H1 (cell line): ENCODE measurements at regions not wholly inside any gene's neighbourhood (a gene's known extent, or its start where the extent isn't known, plus 50 kb on each side); places are given as distances from the start of the nearest gene placed in this dataset.

Source experiments
- CTCF ChIA-PET: fragments of 300-600 bp; sonication (Branson Sonifier 250); formaldehyde crosslinking; loops from one replicate; lab custom pipeline; 2021; ENCODE audit not compliant: partially characterized antibody; lab: Charles Lee
- POLR2A ChIA-PET: fragments of 300-600 bp; sonication (Branson Sonifier 250); formaldehyde crosslinking; loops from one replicate; lab custom pipeline; 2021; ENCODE audit warnings: inconsistent platforms; ENCODE audit not compliant: partially characterized antibody; lab: Charles Lee
- DNase-seq, 2 experiments: peaks; one replicate each; pipeline versions ENCODE4 v3.0.0 to v3.0.0-alpha.2; 2010 to 2022; ENCODE audit warnings: low spot score in 2 of 2, low read depth in 1 of 2, mixed read lengths in 1 of 2
- FAIRE-seq: peaks from 2 replicates; lab custom pipeline; 2011; peaks lifted over from hg19 to GRCh38; lab: Jason Lieb, UNC
- H2AFZ ChIP-seq: 2 replicates; pipeline ENCODE4 v1.8.1; 2012; ENCODE audit warnings: low read length, inconsistent platforms
- H2AK5ac ChIP-seq: 2 replicates; pipeline ENCODE4 v1.6.1; 2013; ENCODE audit warnings: low read depth, low read length
- H2BK120ac ChIP-seq: replicated peaks from 2 replicates; pipeline ENCODE3; 2013; ENCODE audit warnings: low read depth, low read length, inconsistent platforms
- H2BK12ac ChIP-seq: 2 replicates; pipeline ENCODE4 v1.6.1; 2013; ENCODE audit warnings: low read depth, low read length
- H2BK15ac ChIP-seq: 2 replicates; pipeline ENCODE4 v1.6.1; 2013; ENCODE audit warnings: low read length
- H2BK20ac ChIP-seq: 2 replicates; pipeline ENCODE4 v1.6.1; 2013; ENCODE audit warnings: low read length
- H2BK5ac ChIP-seq: 2 replicates; pipeline ENCODE4 v1.6.1; 2013; ENCODE audit warnings: low read depth, low read length
- H3K14ac ChIP-seq: 2 replicates; pipeline ENCODE4 v1.6.1; 2013; ENCODE audit warnings: inconsistent platforms; ENCODE audit not compliant: insufficient read length
- H3K18ac ChIP-seq: 2 replicates; pipeline ENCODE4 v1.6.1; 2013; ENCODE audit warnings: low read length; ENCODE audit errors: extremely low read depth
- H3K23ac ChIP-seq: 2 replicates; pipeline ENCODE4 v1.6.1; 2013; ENCODE audit warnings: inconsistent platforms; ENCODE audit not compliant: insufficient read length
- H3K23me2 ChIP-seq: 2 replicates; pipeline ENCODE4 v1.6.1; 2013; ENCODE audit warnings: low read depth, low read length
- H3K27ac ChIP-seq: 2 replicates; pipeline ENCODE4 v1.6.1; 2011; ENCODE audit warnings: low read depth, low read length, inconsistent platforms
- H3K27me3 ChIP-seq, 4 experiments: replicated peaks in 1 of 4; 1 replicate in 1 of 4; 2 replicates in 3 of 4; pipeline versions ENCODE4 v1.6.1 to v1.8.1; 2011 to 2013; ENCODE audit warnings: low read length in 3 of 4, mild to moderate bottlenecking in 3 of 4, inconsistent platforms in 2 of 4, mixed read lengths in 2 of 4, moderate library complexity in 1 of 4; ENCODE audit not compliant: control insufficient read depth in 3 of 4, insufficient read depth in 3 of 4; ENCODE audit errors: extremely low read depth in 1 of 4
- H3K36me3 ChIP-seq, 4 experiments: 2 replicates each; pipeline versions ENCODE4 v1.6.1 to v1.8.1; 2011 to 2013; ENCODE audit warnings: mild to moderate bottlenecking in 4 of 4, low read length in 3 of 4, moderate library complexity in 2 of 4, control low read depth in 1 of 4, inconsistent platforms in 1 of 4; ENCODE audit not compliant: insufficient read depth in 4 of 4, control insufficient read depth in 2 of 4
- H3K4ac ChIP-seq: replicated peaks from 2 replicates; pipeline ENCODE3; 2013; ENCODE audit warnings: low read length, low read depth, mixed read lengths, inconsistent platforms; ENCODE audit not compliant: insufficient read length
- H3K4me1 ChIP-seq, 4 experiments: replicated peaks in 1 of 4; 1 replicate in 1 of 4; 2 replicates in 3 of 4; pipeline versions ENCODE4 v1.6.1 to v1.8.1; 2011 to 2013; ENCODE audit warnings: low read length in 3 of 4, inconsistent platforms in 2 of 4, mixed read lengths in 1 of 4; ENCODE audit not compliant: insufficient read depth in 4 of 4, control insufficient read depth in 3 of 4
- H3K4me2 ChIP-seq, 2 experiments: 2 replicates each; pipeline versions ENCODE4 v1.6.1 to v1.8.1; 2011 to 2013; ENCODE audit warnings: low read depth in 2 of 2, low read length in 2 of 2, control low read depth in 1 of 2, inconsistent platforms in 1 of 2, mild to moderate bottlenecking in 1 of 2; ENCODE audit not compliant: insufficient read depth in 1 of 2
- H3K4me3 ChIP-seq, 4 experiments: fragments of 200-600, 300-600 bp in 1 of 4; sonication (generic), shearing (Covaris generic), sonication (Bioruptor Twin) in 1 of 4; 2 replicates each; pipeline versions ENCODE4 v1.5.1 to v1.8.1; 2011 to 2016; ENCODE audit warnings: low read length in 4 of 4, low read depth in 3 of 4, control low read depth in 2 of 4, inconsistent platforms in 2 of 4, mild to moderate bottlenecking in 2 of 4, mixed read lengths in 1 of 4, moderate library complexity in 1 of 4; ENCODE audit not compliant: insufficient read depth in 2 of 4; ENCODE audit errors: extremely low read depth in 1 of 4
- H3K56ac ChIP-seq: replicated peaks from 2 replicates; pipeline ENCODE3; 2013; ENCODE audit warnings: low read depth, mild to moderate bottlenecking, mixed read lengths, low read length, inconsistent platforms; ENCODE audit not compliant: insufficient read length
- H3K79me1 ChIP-seq: 2 replicates; pipeline ENCODE4 v1.6.1; 2013; ENCODE audit warnings: low read depth, low read length, control low read depth
- H3K79me2 ChIP-seq, 2 experiments: 2 replicates each; pipeline versions ENCODE4 v1.6.1 to v1.8.1; 2012 to 2013; ENCODE audit warnings: low read length in 2 of 2, mild to moderate bottlenecking in 2 of 2, inconsistent platforms in 1 of 2; ENCODE audit not compliant: insufficient read depth in 2 of 2, control insufficient read depth in 1 of 2
- H3K9ac ChIP-seq, 4 experiments: replicated peaks in 1 of 4; 1 replicate in 1 of 4; 2 replicates in 3 of 4; pipeline versions ENCODE4 v1.6.1 to v1.8.1; 2011 to 2013; ENCODE audit warnings: low read depth in 3 of 4, low read length in 3 of 4, control low read depth in 2 of 4, mild to moderate bottlenecking in 2 of 4, moderate library complexity in 2 of 4, inconsistent platforms in 1 of 4; ENCODE audit errors: extremely low read depth in 1 of 4
- H3K9me3 ChIP-seq, 2 experiments: 2 replicates each; pipeline versions ENCODE4 v1.6.1 to v1.8.1; 2012 to 2013; ENCODE audit warnings: mild to moderate bottlenecking in 2 of 2, moderate library complexity in 2 of 2, control low read depth in 1 of 2, inconsistent platforms in 1 of 2, low read depth in 1 of 2, low read length in 1 of 2, mixed read lengths in 1 of 2; ENCODE audit not compliant: insufficient read depth in 2 of 2
- H4K20me1 ChIP-seq, 2 experiments: replicated peaks in 1 of 2; 2 replicates each; pipeline versions ENCODE3 to v1.8.1; 2011 to 2013; ENCODE audit warnings: inconsistent platforms in 2 of 2, low read length in 2 of 2, mild to moderate bottlenecking in 1 of 2; ENCODE audit not compliant: insufficient read depth in 2 of 2, control insufficient read depth in 1 of 2
- H4K5ac ChIP-seq: 2 replicates; pipeline ENCODE4 v1.6.1; 2013; ENCODE audit warnings: low read length, low read depth, mixed read lengths, inconsistent platforms; ENCODE audit not compliant: insufficient read length
- H4K8ac ChIP-seq: 2 replicates; pipeline ENCODE4 v1.8.0; 2013; ENCODE audit warnings: mild to moderate bottlenecking, moderate library complexity, low read length, inconsistent platforms; ENCODE audit not compliant: insufficient read depth; ENCODE audit errors: extremely low read depth
- H4K91ac ChIP-seq: replicated peaks from 2 replicates; pipeline ENCODE3; 2013; ENCODE audit warnings: low read length, mixed read lengths, inconsistent platforms; ENCODE audit not compliant: insufficient read length
- BCL11A ChIP-seq, 2 experiments: IDR thresholded peaks; one replicate each; pipeline ENCODE4 v1.6.1; 2011; ENCODE audit warnings: low read depth in 2 of 2, low read length in 2 of 2, mild to moderate bottlenecking in 2 of 2
- CBX5 ChIP-seq: fragments of 300-800, 300-1000 bp; sonication (generic); IDR thresholded peaks from 2 replicates; pipeline ENCODE4 v1.7.1; 2016; ENCODE audit warnings: antibody characterized with exemption, low read length, low read depth
- CHD1 ChIP-seq: IDR thresholded peaks from 2 replicates; pipeline ENCODE4 v1.6.1; 2012; ENCODE audit warnings: low read depth, low read length, improper control_type of control experiment
- CTBP2 ChIP-seq: IDR thresholded peaks from 2 replicates; pipeline ENCODE4 v1.7.0; 2011; ENCODE audit warnings: borderline replicate concordance, mild to moderate bottlenecking, moderate library complexity, mixed read lengths, low read length; ENCODE audit not compliant: insufficient read depth, insufficient read length
- EZH2 ChIP-seq: fragments of 200-600 bp; sonication (generic); IDR thresholded peaks from 2 replicates; pipeline ENCODE4 v1.7.1; 2012; ENCODE audit warnings: low read depth, mild to moderate bottlenecking, moderate library complexity, low read length, inconsistent platforms; ENCODE audit not compliant: severe bottlenecking
- POLR2A ChIP-seq, 2 experiments: IDR thresholded peaks; 1 replicate in 1 of 2; 2 replicates in 1 of 2; pipeline ENCODE4 v1.6.1; 2011; ENCODE audit warnings: low read depth in 2 of 2, low read length in 2 of 2, mild to moderate bottlenecking in 2 of 2; ENCODE audit errors: control extremely low read depth in 1 of 2
- SAP30 ChIP-seq: fragments of 300-600 bp; sonication (generic); IDR thresholded peaks from 2 replicates; pipeline ENCODE4 v1.7.1; 2012; ENCODE audit warnings: low read length, moderate library complexity, mild to moderate bottlenecking, inconsistent platforms; ENCODE audit not compliant: insufficient read depth, insufficient replicate concordance
- SP2 ChIP-seq: IDR thresholded peaks from 2 replicates; pipeline ENCODE4 v1.6.1; 2012; ENCODE audit warnings: mild to moderate bottlenecking, low read length, inconsistent platforms
- SP4 ChIP-seq: IDR thresholded peaks from 2 replicates; pipeline ENCODE4 v1.6.1; 2012; ENCODE audit warnings: low read length, inconsistent platforms
- TAF1 ChIP-seq: IDR thresholded peaks from 2 replicates; pipeline ENCODE4 v1.6.1; 2011; ENCODE audit warnings: mild to moderate bottlenecking, low read depth, low read length
- TAF7 ChIP-seq: optimal IDR thresholded peaks from 2 replicates; pipeline ENCODE3; 2011; ENCODE audit warnings: low read depth, mild to moderate bottlenecking, inconsistent platforms, low read length, moderate library complexity, borderline replicate concordance
- TCF12 ChIP-seq: IDR thresholded peaks from 2 replicates; pipeline ENCODE4 v1.6.1; 2011; ENCODE audit warnings: low read depth, mild to moderate bottlenecking, low read length
- YY1 ChIP-seq: IDR thresholded peaks from 2 replicates; pipeline ENCODE4 v1.6.1; 2011; ENCODE audit warnings: low read depth, mild to moderate bottlenecking, low read length
- WGBS, 2 experiments: shearing (Covaris generic) in 1 of 2; methylation state at CpG; one replicate each; pipeline versions ENCODE4 v1.1.6 to v1.1.7; 2013 to 2015; ENCODE audit warnings: low lambda C conversion rate in 2 of 2, mixed read lengths in 2 of 2, inconsistent platforms in 1 of 2, low coverage in 1 of 2, missing lambda C conversion rate in 1 of 2; ENCODE audit not compliant: insufficient replicate concordance in 2 of 2, insufficient coverage in 1 of 2, insufficient read length in 1 of 2; ENCODE audit errors: extremely low coverage in 1 of 2, missing lambda C conversion rate in 1 of 2; 5-methylcytosine and 5-hydroxymethylcytosine counted together
- TF ChIP-seq, protein P1 (sequence below): IDR thresholded peaks from 2 replicates; pipeline ENCODE4 v1.6.1; 2012; ENCODE audit warnings: inconsistent platforms

DNA sequence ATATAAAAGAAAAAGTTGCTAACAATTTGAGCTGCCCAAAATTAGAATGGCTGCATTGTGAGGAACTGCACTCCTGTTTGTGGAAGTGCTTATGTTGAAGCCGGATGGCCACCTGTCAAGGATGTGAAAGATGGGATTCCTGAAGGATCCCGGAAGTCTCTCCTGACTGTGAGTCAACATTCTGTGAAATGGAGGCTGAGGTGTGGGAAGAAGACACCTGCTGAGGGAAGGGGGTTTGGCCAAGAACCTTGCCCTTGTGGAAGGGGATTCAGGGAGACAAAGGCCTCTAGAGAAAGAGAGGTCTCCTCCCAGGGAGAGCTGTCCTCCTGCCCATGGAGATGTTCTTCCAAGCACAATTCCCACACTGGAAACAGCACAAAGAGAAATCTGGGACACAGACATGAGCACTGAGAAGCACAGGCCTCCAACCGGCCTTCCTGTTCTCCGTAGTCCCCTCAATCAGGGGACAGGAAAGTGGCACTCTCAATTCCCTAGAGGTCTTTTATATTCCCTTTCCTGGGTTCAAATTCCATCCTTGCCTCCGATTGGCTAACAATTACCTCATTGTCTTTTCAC, 70.5 kb downstream of the CD2 start:
- CTCF ChIA-PET = interaction anchor here (0.7 to 4.4 kb wide), 6 partner anchors 9 to 110 kb away, joined by 3 to 17 read pairs (median 4); no protein-coding TSS in a partner anchor
- no peak for TF ChIP-seq TAF1
- no peak for TF ChIP-seq CBX5
- no peak for TF ChIP-seq SP2
- TF ChIP-seq BCL11A (IDR thresholded peaks at IDR 0.05; ENCODE audit: low read depth in 2 of 2, low read length in 2 of 2) = no peak
- TF ChIP-seq TCF12 = no peak
- TF ChIP-seq EZH2 = no peak
- no peak for TF ChIP-seq CTBP2
- TF ChIP-seq, protein P1, sequence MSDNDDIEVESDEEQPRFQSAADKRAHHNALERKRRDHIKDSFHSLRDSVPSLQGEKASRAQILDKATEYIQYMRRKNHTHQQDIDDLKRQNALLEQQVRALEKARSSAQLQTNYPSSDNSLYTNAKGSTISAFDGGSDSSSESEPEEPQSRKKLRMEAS = no peak
- no peak for TF ChIP-seq SAP30
- TF ChIP-seq TAF7 = no peak
- TF ChIP-seq SP4 = no peak
- no peak for TF ChIP-seq CHD1
- TF ChIP-seq YY1 = no peak
- no peak for TF ChIP-seq POLR2A (IDR thresholded peaks at IDR 0.05; ENCODE audit: control extremely low read depth in 1 of 2, low read depth in 2 of 2, low read length in 2 of 2)

More for the DNA sequence above, 70.5 kb downstream of the CD2 start:
- Histone ChIP-seq H4K91ac (no peak overlapping the region), H3K23me2 (no peaks in the 10 kb centered on the region; the same call in 1 of the 2 replicates), H3K79me2 (no peaks in the 10 kb centered on the region), H3K4ac (no peak overlapping the region), H2BK5ac (peak overlapping the region; percentile 63; the same call in 1 of the 2 replicates), H3K23ac (no peak overlapping the region), H3K9me3 (no peaks in the 10 kb centered on the region), H3K79me1 (no peaks in the 10 kb centered on the region), H2BK20ac (0 out of 2 replicates have a peak overlapping the region, but pooled peaks have one; percentile 44), H3K9ac (no peak overlapping the region), H3K56ac (no peak overlapping the region), H3K4me2 (no peak overlapping the region), H2BK15ac (no peak overlapping the region), H4K5ac (no peak overlapping the region), H3K36me3 (no peaks in the 10 kb centered on the region), H4K20me1 (no peaks in the 10 kb centered on the region), H3K27ac (no peak overlapping the region), H3K27me3 (no peaks in the 10 kb centered on the region), H3K4me1 (peaks cover 0 to 9% (median 6%) of the 10 kb centered on the region in 4 experiments; a peak in 5 of 7 replicates), H3K14ac (no peak overlapping the region), H3K4me3 (no peak overlapping the region), H2AFZ (0 out of 2 replicates have a peak overlapping the region, but pooled peaks have one; percentile 83), H2AK5ac (no peak overlapping the region), H3K18ac (peak overlapping the region; percentile 64; the same call in 1 of the 2 replicates), H2BK120ac (no peak overlapping the region), H2BK12ac (no peak overlapping the region), H4K8ac (no peak overlapping the region)
- 80% methylated on average over 5 of the region's 5 CpGs; no CpG with 5 or more reads in 1 of the 2 experiments for WGBS, 2 experiments
- POLR2A ChIA-PET = no interaction called here
- no peak for DNase-seq
- FAIRE-seq = no peak
